ENCODE measurements at regions not wholly inside any gene's neighbourhood (a gene's known extent, or its start where the extent isn't known, plus 50 kb on each side); places are given as distances from the start of the nearest gene placed in this dataset.

GRCh38 chr2:6214471-6214870 is 522.3 kb downstream of the SOX11 start:
- H3K4me3 ChIP-seq: no peak overlapping the region
- no peaks in the 10 kb centered on the region for H3K36me3 ChIP-seq
- no peak for TF ChIP-seq CTCF (IDR thresholded peaks at IDR 0.05)
- intact Hi-C loops (cut with DNase I): no loop called here
- H3K27ac ChIP-seq: no peak overlapping the region
- no peaks in the 10 kb centered on the region for H3K27me3 ChIP-seq
- no peaks in the 10 kb centered on the region for H3K9me3 ChIP-seq
- no peaks in the 10 kb centered on the region for H3K4me1 ChIP-seq
- no peak for DNase-seq (ENCODE audit: low spot score in 2 of 2)

- no peak for DNase-seq (ENCODE audit: low spot score in 2 of 2)
- H3K27me3 ChIP-seq: no peaks in the 10 kb centered on the region
- no peak for TF ChIP-seq CTCF (IDR thresholded peaks at IDR 0.05)
- H3K36me3 ChIP-seq: no peaks in the 10 kb centered on the region
- no peak overlapping the region for H3K27ac ChIP-seq
- no peak overlapping the region for H3K4me3 ChIP-seq
- H3K9me3 ChIP-seq: no peaks in the 10 kb centered on the region
- H3K4me1 ChIP-seq: no peaks in the 10 kb centered on the region
- intact Hi-C loops (cut with DNase I): no loop called here
These were observed 522.9 kb downstream of the SOX11 start for GRCh38 chr2:6215053-6215452.

DNA sequence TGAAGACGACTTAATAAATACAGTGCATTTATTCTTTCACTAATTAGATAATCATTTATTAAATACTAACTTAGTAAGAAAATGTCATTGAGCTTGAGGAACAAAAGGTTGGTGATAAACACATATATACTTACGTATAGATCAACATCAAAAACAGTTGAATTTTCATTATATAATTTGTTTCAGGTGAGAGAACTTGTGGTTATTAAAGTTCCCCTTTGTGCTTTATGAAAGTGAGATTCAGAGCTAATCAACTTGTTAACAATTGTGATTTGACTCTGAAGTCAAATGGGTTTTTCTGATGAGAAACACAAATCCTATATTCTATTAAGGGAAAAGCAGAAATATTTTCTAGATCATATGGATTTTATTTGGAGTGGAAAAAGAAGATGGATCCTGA is 524.0 kb downstream of the SOX11 start:
- no peaks in the 10 kb centered on the region for H3K36me3 ChIP-seq
- no peak for DNase-seq (ENCODE audit: low spot score in 2 of 2)
- intact Hi-C loops (cut with DNase I): no loop called here
- H3K27me3 ChIP-seq: no peaks in the 10 kb centered on the region
- no peak overlapping the region for H3K4me3 ChIP-seq
- no peaks in the 10 kb centered on the region for H3K4me1 ChIP-seq
- H3K27ac ChIP-seq: no peak overlapping the region
- H3K9me3 ChIP-seq: no peaks in the 10 kb centered on the region
- TF ChIP-seq CTCF (IDR thresholded peaks at IDR 0.05): no peak

DNA sequence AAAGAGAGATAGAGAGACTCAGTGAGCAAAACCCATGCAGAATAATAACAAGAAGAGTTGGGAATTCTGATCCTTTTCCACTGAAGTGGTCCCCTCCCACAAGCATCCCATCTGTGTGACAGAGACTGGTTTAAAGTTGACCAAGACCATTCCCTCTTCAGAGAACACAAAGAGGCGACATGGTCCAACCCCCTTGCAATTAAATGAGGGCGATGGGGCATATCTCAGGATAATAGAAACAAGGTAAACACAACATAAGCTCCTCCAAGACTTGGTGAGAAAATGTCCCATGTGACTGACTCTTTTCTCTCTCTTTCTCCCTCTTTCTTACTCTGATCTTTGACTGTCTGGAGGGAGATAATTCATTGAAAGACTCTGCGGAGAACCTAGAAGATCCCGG is 526.7 kb downstream of the SOX11 start:
- intact Hi-C loops (cut with DNase I): no loop called here
- no peak for TF ChIP-seq CTCF (IDR thresholded peaks at IDR 0.05)
- no peaks in the 10 kb centered on the region for H3K4me1 ChIP-seq
- no peak overlapping the region for H3K27ac ChIP-seq
- no peak for DNase-seq (ENCODE audit: low spot score in 2 of 2)
- H3K4me3 ChIP-seq: no peak overlapping the region
- H3K27me3 ChIP-seq: no peaks in the 10 kb centered on the region
- H3K36me3 ChIP-seq: no peaks in the 10 kb centered on the region
- no peaks in the 10 kb centered on the region for H3K9me3 ChIP-seq

- H3K9me3 ChIP-seq: no peaks in the 10 kb centered on the region
These were observed 527.7 kb downstream of the SOX11 start for GRCh38 chr2:6219906-6220305.

More at GRCh38 chr2:6219906-6220305, 527.7 kb downstream of the SOX11 start:
- H3K36me3 ChIP-seq: no peaks in the 10 kb centered on the region
- no peaks in the 10 kb centered on the region for H3K4me1 ChIP-seq
- TF ChIP-seq CTCF (IDR thresholded peaks at IDR 0.05): no peak
- H3K27ac ChIP-seq: no peak overlapping the region
- H3K4me3 ChIP-seq: no peak overlapping the region
- DNase-seq (ENCODE audit: low spot score in 2 of 2): no peak
- intact Hi-C loops (cut with DNase I): no loop called here
- no peaks in the 10 kb centered on the region for H3K27me3 ChIP-seq
